PFSK-1 (cell line): ENCODE measurements at regions not wholly inside any gene's neighbourhood (a gene's known extent, or its start where the extent isn't known, plus 50 kb on each side); places are given as distances from the start of the nearest gene placed in this dataset.

Experiments
- POLR2AphosphoS5 ChIP-seq: IDR thresholded peaks from 2 replicates; pipeline ENCODE4 v1.6.1; 2012; ENCODE audit warnings: low read depth, mild to moderate bottlenecking, control low read depth, low read length, moderate library complexity
- SIN3A ChIP-seq: IDR thresholded peaks from 2 replicates; pipeline ENCODE4 v1.6.1; 2012; ENCODE audit warnings: mild to moderate bottlenecking, low read length, moderate library complexity, borderline replicate concordance; ENCODE audit not compliant: insufficient read depth
- TAF1 ChIP-seq: IDR thresholded peaks from 2 replicates; pipeline ENCODE4 v1.6.1; 2012; ENCODE audit warnings: low read length, control low read depth, borderline replicate concordance; ENCODE audit not compliant: insufficient read depth

DNA sequence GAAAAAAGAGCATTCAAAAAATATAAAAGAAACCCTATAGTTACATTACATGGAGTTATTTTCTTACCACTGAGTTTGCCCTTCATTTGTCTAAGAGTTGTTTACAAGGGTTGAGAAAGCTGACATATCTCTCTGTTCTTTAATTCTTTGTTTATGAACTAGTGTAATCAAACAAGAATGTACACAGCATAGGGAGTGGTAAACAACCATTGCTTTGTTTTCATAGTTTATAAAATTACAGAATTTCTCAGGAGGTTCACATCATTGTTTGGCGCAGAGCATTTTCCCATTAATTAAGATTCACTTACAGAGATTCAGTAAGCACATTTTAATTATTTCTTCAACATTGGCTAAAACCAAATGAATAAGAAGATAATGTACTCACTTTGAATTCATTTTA is 87.6 kb downstream of the IFI44 start:
- TF ChIP-seq TAF1 (no peak), POLR2AphosphoS5 (no peak), SIN3A (no peak)
